Endothelial cell (in vitro differentiated cells): ENCODE measurements at regions not wholly inside any gene's neighbourhood (a gene's known extent, or its start where the extent isn't known, plus 50 kb on each side); places are given as distances from the start of the nearest gene placed in this dataset.

Experiments
- DNase-seq: peaks from one replicate; pipeline ENCODE4 v3.0.0; 2021; ENCODE audit warnings: low spot score
- H3K27ac Mint-ChIP-seq: one replicate; pipeline ENCODE4 v1.8.0; 2021; ENCODE audit warnings: mixed read lengths, inconsistent platforms; ENCODE audit not compliant: unreplicated experiment
- H3K27me3 Mint-ChIP-seq: one replicate; pipeline ENCODE4 v1.8.0; 2021; ENCODE audit warnings: mild to moderate bottlenecking, moderate library complexity, mixed read lengths, inconsistent platforms; ENCODE audit not compliant: unreplicated experiment
- H3K36me3 Mint-ChIP-seq: one replicate; pipeline ENCODE4 v1.8.0; 2021; ENCODE audit warnings: mild to moderate bottlenecking, low read depth, mixed read lengths, inconsistent platforms; ENCODE audit not compliant: unreplicated experiment
- H3K4me1 Mint-ChIP-seq: one replicate; pipeline ENCODE4 v1.8.0; 2021; ENCODE audit warnings: mild to moderate bottlenecking, mixed read lengths, inconsistent platforms; ENCODE audit not compliant: unreplicated experiment
- H3K4me3 Mint-ChIP-seq: one replicate; pipeline ENCODE4 v1.8.0; 2021; ENCODE audit warnings: mild to moderate bottlenecking, mixed read lengths, inconsistent platforms; ENCODE audit not compliant: unreplicated experiment
- H3K9me3 Mint-ChIP-seq: one replicate; pipeline ENCODE4 v1.8.0; 2021; ENCODE audit warnings: mixed read lengths, inconsistent platforms; ENCODE audit not compliant: unreplicated experiment
- TF ChIP-seq, protein P1 (sequence below): fragments of 200-600 bp; sonication (generic); IDR thresholded peaks from one replicate; pipeline ENCODE4 v1.5.0; 2021; ENCODE audit warnings: antibody characterized with exemption; ENCODE audit not compliant: unreplicated experiment

DNA sequence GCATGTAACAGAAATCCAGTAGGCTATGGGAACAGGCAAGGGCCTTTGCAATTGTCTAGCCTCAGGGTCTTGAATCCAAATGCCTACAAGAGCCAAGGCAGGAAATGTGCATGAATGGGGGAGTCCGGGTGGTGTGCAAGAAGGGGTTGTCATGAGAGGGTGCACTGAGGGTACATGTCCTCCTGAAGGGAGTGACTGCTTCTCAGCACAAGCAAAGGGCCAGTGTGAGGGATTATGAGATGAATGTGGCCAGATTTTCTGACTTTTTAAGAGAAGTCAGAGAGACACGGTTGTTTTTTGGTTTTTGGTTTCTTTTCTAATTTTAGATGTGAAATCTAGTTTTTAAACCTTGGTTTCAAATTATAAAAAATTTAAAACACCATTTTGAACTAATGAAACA, 76.5 kb upstream of the LSM6 start:
- no peak for DNase-seq
- no peak overlapping the region for H3K27ac Mint-ChIP-seq
- H3K9me3 Mint-ChIP-seq = no peaks in the 10 kb centered on the region
- H3K36me3 Mint-ChIP-seq = no peaks in the 10 kb centered on the region
- no peaks in the 10 kb centered on the region for H3K27me3 Mint-ChIP-seq
- peaks cover 7% of the 10 kb centered on the region for H3K4me1 Mint-ChIP-seq
- TF ChIP-seq, protein P1, sequence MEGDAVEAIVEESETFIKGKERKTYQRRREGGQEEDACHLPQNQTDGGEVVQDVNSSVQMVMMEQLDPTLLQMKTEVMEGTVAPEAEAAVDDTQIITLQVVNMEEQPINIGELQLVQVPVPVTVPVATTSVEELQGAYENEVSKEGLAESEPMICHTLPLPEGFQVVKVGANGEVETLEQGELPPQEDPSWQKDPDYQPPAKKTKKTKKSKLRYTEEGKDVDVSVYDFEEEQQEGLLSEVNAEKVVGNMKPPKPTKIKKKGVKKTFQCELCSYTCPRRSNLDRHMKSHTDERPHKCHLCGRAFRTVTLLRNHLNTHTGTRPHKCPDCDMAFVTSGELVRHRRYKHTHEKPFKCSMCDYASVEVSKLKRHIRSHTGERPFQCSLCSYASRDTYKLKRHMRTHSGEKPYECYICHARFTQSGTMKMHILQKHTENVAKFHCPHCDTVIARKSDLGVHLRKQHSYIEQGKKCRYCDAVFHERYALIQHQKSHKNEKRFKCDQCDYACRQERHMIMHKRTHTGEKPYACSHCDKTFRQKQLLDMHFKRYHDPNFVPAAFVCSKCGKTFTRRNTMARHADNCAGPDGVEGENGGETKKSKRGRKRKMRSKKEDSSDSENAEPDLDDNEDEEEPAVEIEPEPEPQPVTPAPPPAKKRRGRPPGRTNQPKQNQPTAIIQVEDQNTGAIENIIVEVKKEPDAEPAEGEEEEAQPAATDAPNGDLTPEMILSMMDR = no peak
- no peak overlapping the region for H3K4me3 Mint-ChIP-seq

DNA sequence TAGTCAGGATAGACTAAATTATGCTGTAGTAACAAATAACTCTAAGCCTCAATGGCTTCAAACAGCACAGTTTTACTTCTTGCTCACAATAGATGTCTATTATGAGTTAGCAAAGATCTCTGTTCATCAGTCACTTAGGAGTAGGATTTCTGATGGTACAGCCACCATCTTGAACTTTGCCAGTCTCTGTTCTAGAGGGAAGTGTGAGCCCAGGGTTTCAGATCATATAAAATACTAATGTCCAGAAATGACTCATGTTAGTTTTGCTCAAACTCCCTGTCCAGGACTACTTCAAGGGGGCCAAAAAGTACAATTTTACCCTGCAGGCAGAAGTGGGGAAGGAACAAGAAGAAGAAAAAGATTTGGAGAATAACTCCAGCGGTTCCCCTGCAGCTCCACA, 77.1 kb upstream of the LSM6 start:
- Mint-ChIP-seq H3K9me3 (no peaks in the 10 kb centered on the region), H3K36me3 (no peaks in the 10 kb centered on the region), H3K4me3 (no peak overlapping the region), H3K27ac (no peak overlapping the region), H3K27me3 (no peaks in the 10 kb centered on the region), H3K4me1 (peaks cover 7% of the 10 kb centered on the region)
- TF ChIP-seq, protein P1 = no peak
- DNase-seq = no peak

DNA sequence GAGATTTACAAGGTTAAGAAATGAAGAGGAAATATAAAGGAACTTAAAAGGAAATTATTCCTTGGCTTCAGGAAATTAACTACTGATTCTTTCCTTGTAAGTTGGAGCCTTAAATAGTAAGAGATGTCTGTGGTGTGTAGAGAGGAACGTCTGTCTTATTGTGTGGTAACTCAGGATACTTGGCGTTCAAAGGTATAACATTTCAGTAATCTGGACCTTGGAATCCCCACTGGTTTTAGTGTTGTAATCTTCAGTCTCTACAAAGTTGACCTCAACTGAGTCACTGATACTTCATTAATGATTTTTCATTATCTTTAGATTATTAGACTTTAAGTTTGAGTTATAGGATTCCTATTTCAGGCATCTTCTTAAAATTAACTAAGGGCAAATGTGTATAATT, 79.1 kb upstream of the LSM6 start:
- Mint-ChIP-seq H3K27ac (no peak overlapping the region), H3K4me3 (no peak overlapping the region), H3K9me3 (no peaks in the 10 kb centered on the region), H3K36me3 (no peaks in the 10 kb centered on the region), H3K27me3 (no peaks in the 10 kb centered on the region), H3K4me1 (peaks cover 7% of the 10 kb centered on the region)
- TF ChIP-seq, protein P1 = no peak
- DNase-seq = no peak

DNA sequence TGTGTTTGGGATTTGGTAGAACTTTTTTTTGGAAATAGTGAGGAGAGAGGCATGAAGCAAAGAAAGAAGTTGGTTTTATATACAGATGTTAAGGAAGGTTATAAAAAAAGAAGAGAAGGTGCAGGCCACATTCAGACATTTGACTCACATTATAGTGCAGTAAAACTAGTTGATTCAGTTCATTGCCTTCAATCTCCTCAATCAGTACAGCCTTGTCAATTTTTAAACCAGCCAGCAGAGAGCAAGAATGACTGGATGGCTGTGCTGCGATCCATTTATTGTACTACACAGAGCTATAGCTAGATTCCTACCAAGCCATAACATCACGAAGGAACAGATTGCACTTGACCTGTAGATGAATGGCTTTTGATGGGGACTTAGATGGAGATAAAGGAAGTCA, 79.7 kb upstream of the LSM6 start:
- no peak overlapping the region for H3K4me3 Mint-ChIP-seq
- no peak for DNase-seq
- H3K36me3 Mint-ChIP-seq = no peaks in the 10 kb centered on the region
- H3K9me3 Mint-ChIP-seq = no peaks in the 10 kb centered on the region
- H3K27me3 Mint-ChIP-seq = no peaks in the 10 kb centered on the region
- H3K27ac Mint-ChIP-seq = no peak overlapping the region
- TF ChIP-seq, protein P1 = no peak
- H3K4me1 Mint-ChIP-seq = peaks cover 7% of the 10 kb centered on the region

DNA sequence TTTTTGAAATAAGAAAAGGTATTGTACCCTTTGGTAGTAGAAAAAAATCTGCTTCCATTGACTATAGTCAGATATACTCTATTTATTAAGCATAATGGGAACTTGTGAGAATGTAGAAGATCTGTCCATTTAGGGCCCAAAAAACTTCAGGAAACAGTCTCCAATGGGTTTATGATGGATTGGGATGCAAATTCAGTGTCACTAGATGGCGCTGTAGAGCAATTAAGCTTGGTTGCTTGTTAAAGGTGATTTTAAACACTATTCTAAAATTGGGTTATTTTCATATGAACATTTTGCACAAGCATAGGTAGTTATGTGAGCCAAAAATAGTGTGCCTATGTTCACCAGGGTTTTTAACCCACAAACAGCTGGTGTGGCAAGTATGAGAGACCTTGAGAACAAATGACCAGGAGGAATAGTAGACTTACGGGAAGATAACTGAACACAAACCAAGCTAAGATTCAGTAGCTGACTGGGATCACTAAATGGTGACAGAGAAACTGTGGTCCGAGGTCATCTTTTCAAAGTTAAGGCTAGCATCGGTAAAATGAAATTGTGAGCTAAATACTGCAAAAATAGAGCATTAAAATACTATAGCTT, 80.3 kb upstream of the LSM6 start:
- Mint-ChIP-seq H3K4me1 (peaks cover 7% of the 10 kb centered on the region), H3K27me3 (no peaks in the 10 kb centered on the region), H3K9me3 (no peaks in the 10 kb centered on the region), H3K4me3 (no peak overlapping the region), H3K27ac (no peak overlapping the region), H3K36me3 (no peaks in the 10 kb centered on the region)
- DNase-seq = peak; percentile 47
- TF ChIP-seq, protein P1 = peak; percentile 82
